Kidney capillary endothelial cell (primary cell): ENCODE measurements at regions not wholly inside any gene's neighbourhood (a gene's known extent, or its start where the extent isn't known, plus 50 kb on each side); places are given as distances from the start of the nearest gene placed in this dataset.

Experiments
- DNase-seq: peaks from one replicate; pipeline ENCODE4 v3.0.0-alpha.2; 2018; ENCODE audit warnings: low spot score

DNA sequence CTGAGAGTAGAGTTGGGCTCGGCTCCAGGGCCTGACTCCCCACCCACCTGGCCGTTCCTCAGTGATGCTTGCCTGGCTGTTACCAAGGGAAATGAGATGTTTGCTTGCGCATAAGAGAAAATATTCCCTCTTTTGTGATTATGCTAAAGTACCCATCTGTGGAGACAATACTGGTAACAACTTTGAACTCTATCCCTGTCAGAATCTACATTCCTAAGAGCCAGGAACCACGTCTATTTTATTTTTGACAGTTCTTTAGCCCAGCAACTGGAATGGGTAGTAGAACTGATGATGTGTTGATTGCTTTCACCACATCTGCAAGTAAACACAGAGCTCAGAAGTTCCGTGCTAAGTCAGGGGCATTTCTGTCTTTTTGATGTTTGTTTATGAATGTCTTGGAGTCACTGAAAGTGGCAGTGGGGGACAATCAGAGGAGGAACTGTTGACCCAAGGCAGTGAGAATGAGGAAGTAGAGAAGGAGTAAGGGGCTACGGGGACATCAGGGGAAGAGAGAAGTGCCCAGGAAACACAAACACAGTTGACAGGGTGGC lies 348.3 kb upstream of the SOX11 start:
- no peak for DNase-seq

DNA sequence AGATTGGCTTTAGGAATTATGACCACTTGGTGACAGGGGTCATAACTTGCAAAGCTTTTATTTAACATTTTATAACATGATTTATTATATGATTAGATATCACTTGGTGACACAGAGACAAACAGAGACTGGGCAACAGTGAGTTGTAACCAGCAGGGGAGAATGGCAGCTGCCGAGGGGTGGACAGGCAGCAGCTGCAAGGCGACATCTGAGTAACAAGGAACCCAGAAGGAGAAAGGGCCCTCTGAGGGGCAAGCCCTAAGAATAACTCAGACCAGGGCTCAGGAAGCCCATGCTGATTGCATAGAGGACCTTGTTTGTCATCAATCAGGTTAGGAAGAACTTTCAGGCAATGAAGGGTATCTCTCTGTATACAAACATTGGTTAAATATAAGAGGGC lies 339.9 kb upstream of the SOX11 start:
- no peak for DNase-seq

DNA sequence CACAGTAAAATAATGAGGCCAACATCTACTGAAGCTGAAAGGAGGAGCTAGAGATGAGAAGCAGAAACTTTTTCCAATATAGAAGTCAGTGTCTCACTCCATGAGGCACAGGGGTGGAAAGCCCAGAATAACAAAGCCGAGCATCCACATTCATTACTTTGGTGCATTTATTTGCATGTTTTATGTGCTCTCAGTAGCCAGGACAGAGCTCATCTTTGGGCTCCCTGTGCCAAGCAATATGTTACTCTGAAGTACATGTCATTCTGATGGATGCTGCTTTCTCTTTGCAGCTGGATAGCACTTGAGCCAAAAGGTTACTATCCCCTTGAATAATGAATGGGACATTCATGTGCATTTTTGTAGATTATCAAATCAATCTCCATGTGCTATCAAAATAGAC lies 338.6 kb upstream of the SOX11 start:
- DNase-seq, result no peak

DNA sequence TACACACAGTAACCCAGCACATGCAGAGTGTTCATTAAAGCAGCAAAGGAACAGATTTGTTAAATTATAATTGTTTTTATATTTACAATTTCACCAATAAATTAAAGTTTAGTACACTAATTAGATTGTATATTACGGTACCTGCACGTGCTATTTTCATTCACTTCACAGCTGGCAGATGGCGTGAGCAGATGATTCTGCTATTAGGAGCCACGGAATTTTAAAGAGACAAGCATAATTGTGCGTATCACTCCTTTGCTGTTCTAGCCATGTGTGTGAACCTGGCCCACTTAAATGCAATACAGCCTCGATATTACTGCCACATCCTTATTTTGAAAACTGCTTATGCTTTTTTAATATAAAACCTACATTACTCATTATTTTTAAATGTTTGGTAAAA lies 332.8 kb upstream of the SOX11 start:
- no peak for DNase-seq

- no peak for DNase-seq
These were observed 332.1 kb upstream of the SOX11 start for GRCh38 chr2:5360081-5360480.

DNA sequence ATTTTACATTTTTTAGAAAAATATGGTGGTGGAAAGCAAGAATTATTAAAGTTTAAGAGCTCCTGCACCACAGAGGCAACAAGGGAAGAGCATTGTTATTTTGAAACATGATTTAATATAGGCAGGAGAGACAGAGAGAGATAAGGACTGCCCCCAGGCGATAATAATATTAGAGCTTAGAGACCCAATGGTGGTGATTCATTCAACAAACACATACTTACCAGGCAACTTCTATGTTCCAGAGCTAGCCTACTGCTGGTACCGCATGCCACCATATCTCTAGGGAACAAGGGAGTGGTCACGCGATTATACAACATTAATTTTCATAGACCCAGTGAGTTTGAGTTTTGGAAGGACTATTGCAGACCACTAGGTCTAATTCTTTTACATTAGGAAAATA lies 327.8 kb upstream of the SOX11 start:
- DNase-seq, result no peak

GRCh38 chr2:5365871-5366461 lies 326.2 kb upstream of the SOX11 start:
- peak; percentile 53 for DNase-seq

DNA sequence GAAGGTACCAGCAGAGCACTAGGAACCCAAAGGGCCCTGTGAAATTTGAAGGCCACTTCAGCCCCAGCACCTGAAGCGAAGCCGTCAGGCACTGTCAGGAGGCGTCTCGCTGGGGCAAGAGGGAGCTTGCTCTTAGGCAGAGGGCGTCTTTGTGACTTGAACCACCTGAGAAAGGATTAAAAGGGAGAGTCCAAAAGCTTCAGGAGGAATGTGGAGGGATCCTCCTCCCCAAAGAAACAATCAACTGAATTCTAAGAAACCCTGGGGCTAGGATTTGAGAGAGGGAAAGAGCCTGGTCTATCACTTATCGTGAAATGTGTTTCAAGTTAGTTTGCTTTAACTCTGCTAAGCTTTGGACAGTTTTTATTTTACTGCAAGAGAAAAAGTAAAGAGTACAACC lies 324.9 kb upstream of the SOX11 start:
- no peak for DNase-seq

GRCh38 chr2:5368263-5368662 lies 323.9 kb upstream of the SOX11 start:
- DNase-seq, result no peak

DNA sequence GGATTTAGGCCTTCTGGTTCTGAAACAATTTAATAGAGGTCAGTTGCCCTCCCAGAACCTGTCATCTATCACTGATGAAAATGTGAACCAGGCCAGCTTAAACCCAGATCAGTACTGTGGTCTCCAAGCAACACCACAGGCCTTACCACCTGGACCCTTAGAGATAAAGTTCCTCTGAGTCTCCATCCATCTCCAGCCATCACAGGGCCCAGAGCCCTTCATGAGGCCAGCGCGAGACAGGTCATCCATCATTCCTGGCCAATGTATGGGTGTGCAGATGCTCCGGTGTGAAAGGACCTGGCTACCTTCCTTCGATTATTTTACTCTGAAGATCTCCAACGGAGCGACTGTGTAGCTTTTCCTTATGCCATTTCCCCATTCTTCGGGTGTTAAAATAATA lies 322.7 kb upstream of the SOX11 start:
- no peak for DNase-seq

DNA sequence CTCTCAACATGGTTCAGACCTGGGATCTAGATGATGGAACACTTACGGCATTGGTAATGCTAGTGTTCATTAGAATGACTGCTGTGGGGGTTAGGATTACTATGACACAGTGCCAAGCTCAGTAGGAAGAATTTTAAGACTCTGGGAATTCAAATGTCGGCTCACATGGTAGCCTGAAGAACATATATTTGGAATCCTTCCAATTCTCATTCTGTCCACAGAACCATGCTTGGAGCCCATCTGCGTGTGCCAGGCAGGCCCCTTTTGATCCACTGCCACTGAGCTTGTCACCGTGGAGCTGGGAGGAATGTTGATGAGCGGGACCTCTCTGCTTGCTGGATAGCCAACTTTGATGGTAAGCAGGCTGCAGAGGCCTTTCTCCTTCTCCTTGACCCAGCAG lies 322.0 kb upstream of the SOX11 start:
- no peak for DNase-seq

DNA sequence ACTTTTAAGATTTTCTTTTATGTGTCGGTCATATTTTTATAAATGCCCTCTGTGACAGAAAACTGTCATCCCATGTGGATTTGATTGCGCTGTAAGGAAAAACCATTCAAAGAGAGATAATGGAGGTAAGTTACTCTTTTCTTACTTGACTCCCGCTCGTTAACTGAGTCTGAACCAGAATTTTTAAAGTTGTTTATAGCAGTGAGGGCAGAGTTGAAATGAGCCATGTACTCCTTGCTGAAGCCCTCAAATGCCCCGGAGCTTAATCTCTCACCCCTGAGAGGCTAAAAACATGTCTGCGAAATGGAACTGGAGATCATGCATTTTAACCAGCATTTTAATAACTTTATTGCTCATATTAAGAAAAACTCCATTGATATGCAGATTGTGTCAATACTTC lies 320.0 kb upstream of the SOX11 start:
- DNase-seq, result no peak

DNA sequence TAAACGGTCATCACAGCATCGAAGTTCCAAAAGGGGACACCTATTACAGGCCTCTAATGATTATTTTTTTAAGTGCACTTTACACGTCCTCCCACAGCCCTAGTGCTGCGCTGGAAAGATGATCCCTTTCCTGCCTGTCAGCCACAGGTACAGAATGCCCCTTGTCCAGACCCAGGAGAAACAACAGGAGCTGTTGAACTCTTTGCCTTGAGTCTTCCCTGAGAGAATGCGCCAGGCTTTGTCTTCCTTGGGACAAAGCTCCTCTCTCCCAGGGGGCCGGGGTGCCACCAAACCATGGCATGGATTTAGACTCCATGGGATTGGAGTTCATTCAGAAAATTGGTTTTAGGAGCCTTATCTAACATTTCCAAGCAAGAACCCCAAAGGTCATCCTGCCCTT lies 319.0 kb upstream of the SOX11 start:
- DNase-seq, result no peak

DNA sequence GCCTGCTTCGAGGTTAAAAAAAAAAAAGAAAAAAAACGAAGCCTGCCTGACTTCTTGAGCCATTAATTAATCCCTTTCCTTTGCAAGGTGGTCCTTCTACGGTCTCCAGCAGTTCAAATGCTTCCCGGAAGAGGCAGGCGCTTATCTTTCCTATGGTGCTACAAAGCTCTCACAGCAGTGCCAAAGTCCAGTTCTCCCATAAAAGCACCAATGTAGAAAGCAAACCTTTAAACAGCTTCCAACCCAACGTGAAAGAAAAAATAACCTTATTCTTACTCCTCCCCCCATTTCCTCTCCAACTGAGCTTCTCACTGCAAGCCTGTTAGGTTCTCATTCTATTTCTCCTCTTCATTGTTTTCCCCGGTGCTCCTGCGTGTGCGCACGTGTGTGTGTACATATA lies 317.4 kb upstream of the SOX11 start:
- no peak for DNase-seq

DNA sequence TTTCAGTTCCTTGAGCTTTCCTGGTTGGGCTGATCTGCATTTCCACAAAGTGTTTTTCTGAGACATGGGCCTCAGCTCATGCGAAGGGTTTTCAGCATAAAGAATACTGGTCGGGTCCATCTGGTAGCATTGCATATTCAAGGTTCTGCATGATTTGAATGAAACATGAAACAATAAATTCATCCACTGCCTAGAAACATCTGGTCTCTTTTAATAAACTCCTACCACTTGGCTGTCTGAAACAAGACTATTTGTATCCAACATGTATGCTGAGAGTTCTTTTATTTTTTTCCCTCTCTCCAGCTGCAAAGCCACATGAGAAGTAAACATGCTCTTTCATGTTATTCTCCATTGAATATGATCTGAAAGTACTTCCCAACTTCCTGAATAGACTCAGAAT lies 314.9 kb upstream of the SOX11 start:
- DNase-seq, result no peak

- DNase-seq, result no peak
These were observed 312.4 kb upstream of the SOX11 start for GRCh38 chr2:5379811-5380210.

DNA sequence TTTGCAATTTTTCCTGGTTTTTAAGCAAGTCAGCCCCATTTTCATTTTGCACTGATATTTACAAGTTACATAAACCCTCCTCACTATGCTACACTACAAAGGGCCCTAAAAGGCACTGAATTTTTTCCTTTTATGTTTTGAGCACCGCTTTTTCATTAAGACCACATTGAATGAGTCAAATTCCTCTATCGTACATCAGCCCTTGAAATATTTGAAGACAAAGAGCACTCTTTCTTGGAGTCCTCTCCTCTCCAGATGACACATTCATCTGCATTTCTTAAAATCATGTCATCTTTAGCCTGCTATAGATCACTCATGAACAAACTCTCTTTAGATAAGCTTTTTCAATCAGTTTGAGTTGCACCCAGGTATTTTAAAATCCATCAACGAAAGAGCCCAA lies 306.6 kb upstream of the SOX11 start:
- no peak for DNase-seq

DNA sequence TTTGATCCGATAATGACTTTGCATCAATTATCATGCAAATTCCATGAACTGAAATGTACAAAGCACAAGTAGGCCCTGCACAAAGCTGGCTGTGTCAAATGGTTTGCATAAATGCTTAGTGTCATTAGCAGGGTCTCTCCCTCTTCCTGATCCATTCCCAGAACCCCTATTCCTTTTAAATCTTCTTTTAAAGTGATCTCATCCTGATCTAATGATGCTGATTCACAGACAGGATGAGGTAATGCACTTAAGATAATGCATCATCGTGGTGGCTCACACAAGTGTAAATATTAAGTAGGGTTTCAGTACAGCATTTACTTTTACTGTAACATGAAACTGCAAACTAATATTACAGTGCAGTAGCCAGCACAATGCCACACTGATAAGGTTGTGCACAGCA lies 304.8 kb upstream of the SOX11 start:
- peak; percentile 26 for DNase-seq

DNA sequence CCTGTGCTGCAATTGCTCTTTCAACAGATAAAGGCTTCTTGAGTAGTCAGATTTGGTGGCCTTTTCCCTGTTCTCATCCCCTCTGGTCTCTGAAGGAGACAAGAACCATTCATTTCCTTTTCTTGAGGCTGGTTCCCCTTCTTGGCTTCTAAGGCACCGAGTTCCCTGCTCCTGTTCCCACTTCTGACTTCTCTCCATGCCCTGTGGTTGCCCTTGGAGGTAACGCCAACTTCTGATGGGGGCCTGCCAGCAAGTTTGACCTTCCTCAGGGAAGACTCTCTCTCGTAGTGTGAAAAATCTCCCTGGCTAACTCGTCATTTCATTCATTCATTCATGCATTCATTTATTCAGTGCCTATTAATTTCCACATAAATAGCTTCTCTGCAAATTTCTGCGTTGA lies 302.4 kb upstream of the SOX11 start:
- no peak for DNase-seq

- DNase-seq, result no peak
These were observed 300.8 kb upstream of the SOX11 start for GRCh38 chr2:5391362-5391761.

DNA sequence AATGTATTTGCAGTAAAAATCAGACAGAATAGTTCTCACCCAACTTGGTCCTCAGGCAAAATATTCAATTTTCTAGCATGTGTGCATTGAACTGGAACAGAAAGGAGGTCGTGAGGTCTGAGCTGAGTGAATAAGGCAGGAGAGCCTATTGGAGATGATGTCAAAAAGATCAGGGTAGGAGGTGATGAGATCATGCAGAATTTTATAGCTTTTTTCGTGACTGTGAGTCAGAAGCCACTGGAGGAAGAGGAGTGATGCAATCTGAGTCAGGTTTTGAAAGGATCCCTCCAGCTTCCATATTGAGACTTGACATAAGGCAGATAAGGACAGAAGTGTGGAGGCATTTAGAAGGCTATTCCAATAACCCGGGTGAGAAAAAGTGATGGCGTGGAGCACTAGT lies 299.5 kb upstream of the SOX11 start:
- peak; percentile 53 for DNase-seq

GRCh38 chr2:5393474-5393873 lies 298.7 kb upstream of the SOX11 start:
- DNase-seq, result no peak

DNA sequence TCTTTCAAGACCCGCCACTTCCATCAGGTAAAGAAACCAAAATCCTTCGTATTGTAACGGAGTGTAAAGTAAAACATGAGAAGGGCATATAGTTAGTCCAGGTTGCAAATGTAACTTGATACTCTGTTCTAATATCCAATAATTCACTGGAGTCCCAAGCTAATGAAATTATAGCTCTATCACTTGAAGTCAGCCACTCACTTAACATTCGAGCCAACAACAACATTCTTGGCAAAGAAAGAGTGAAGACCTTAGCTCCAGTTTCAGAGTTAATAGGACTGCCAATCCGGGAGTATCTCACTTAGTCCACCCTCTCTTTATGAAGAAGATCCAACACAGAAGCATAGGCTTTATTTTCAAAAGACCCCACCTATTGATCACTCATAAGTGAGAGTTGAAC lies 298.0 kb upstream of the SOX11 start:
- DNase-seq, result no peak

GRCh38 chr2:5401115-5401657 lies 291.0 kb upstream of the SOX11 start:
- DNase-seq, result no peak
